DMS 273 treated with DMSO at 0.1 percent for 48 hours (cell line): ENCODE measurements at regions not wholly inside any gene's neighbourhood (a gene's known extent, or its start where the extent isn't known, plus 50 kb on each side); places are given as distances from the start of the nearest gene placed in this dataset.

Experiments used
- DNase-seq: peaks from one replicate; lab custom pipeline; 2025; lab: John Stamatoyannopoulos, UW

DNA sequence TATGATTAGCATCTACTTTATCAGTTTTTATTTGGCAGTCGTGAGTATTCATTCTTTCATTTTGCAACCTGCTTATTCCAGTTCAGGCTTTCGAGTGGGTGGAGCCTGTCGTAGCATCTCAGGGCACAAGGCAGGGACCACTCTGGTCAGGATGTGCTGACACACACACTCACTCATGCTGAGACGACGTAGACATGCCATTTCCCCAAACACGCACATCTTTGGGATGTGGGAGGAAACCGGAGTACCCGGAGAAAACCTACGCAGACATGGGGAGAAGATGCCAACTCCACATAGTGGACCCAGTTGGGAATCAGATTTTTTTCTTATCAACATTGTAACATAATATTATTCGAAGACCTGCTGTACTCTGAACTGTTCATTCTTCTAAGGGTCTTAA lies 756.5 kb upstream of the RBFOX1 start:
- no peak for DNase-seq

DNA sequence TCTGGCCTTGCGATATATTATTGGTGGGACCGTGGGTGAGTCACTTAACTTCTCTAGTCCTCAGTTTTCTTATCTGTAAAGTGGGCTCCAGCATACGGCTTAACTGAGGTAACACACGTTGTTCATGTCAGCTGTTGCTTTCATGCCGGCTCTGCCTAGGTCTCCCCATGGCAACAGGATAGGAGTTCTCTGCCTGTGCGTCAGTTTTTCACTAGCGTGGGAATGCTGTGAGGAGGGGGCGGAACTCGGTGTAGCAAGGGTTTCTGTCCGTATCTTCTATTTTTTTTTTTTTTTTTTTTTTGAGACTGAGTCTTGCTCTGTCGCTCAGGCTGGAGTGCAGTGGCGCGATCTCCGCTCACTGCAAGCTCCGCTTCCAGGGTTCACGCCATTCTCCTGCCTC lies 758.5 kb upstream of the RBFOX1 start:
- DNase-seq: no peak

DNA sequence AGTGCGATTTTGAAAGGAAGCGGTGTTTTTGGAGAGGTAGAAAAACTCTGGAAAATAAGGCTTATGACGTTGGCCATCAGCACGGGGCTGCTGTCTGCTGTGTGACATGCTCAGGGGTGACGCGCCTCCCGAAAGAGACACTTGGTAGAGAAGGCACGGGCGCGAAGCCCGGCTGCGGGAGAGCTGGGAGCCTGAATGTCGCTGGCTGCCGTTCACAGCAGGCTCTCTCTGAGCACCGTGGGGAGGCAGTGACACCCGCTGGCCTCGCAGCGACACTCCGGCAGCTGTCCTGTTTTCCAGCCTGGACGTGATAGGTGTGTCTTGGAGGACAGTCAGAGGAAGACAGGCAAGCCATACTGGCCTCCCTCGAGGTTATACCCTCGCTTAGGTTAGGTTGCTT lies 759.1 kb upstream of the RBFOX1 start:
- no peak for DNase-seq

DNA sequence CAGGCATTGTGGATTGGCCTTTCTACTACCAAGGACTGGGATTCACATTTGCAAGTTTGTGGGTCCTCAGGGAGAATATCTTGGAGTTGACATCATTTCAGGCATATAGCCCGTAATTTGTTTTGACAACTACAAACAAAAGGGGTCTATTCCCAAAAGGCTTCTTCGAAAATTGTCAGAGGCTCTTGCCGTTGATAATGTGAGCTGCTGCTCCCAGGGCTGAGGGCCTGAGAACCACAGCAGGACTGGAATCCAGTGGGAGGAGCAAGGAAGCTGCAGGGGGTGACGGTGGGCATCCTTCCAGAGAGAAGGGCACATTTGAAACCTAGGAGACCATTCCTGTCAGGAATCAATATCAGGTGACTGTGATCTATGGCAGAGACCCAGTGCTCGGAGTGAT lies 761.6 kb upstream of the RBFOX1 start:
- DNase-seq: no peak

DNA sequence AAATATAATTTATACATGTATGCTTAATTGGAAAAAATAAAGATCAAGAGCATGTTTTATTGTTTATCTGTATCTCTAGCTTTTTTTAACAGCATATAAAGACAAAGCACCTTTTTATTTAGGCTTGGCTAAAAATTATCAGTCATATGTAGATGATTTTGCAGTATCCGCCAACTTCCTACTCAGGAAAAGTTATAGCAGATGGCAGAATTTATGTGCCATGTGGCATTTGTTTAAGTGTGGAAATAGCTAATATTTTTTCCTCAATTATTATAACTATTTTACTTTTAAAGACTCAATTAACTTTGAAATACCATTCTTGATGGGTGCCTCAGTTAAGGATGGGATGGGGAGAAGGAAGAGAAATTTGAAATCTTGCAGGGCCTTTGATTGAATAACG lies 762.1 kb upstream of the RBFOX1 start:
- no peak for DNase-seq

DNA sequence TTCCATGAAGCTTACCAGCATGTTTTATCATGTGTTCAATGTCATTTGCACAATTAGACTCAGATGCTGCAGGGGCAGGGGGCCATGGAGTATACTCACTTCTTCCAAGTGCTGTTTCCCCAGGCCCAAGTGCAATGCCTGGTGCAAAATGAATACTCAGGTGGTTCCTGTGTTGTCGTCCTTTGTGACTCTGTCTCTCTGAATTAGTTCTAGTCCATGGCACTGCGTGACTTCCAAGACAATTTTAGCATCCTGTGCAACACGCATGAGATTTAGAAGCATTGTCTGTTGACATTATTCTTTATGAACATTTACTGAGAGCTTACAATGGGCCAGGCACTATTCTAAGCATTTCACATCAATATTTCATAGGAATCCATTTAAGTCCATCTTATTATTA lies 769.7 kb upstream of the RBFOX1 start:
- DNase-seq: no peak

DNA sequence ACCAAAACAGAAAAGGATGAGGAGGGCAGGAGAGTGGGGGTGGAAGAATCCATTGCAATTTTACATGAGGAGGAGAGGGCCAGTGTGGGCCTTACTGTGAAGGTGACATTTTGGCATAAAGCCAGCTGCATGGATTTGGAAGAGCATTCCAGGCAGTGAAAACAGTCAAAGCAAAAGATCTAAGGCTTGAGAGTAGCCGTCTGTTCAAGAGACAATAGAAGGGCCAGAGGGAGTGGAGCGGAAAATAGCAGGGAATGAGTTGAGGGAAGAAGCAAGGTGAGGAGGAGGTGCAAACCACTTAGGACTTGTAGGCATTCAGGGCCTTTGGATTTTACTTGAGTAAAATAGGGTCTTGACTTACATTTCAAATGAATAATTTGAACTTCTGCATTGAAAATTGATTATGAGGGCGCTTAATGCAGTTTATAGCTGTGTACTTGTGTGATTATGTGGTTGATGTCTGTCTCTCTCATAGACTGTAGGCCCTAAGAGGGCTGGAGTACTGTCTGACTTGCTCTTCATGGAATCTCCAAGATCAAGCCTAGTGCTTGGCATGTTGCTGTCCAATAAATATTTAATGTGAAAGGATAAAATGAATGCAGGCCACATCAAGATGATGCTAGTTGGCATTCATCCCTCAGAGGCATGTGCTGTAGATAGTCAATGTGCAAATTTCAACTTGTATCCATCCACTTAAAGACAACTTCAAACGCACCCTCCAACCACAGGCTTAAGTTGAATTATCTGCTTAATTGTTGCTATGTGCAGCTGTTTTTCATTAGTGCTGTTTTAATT lies 772.1 kb upstream of the RBFOX1 start:
- no peak for DNase-seq

DNA sequence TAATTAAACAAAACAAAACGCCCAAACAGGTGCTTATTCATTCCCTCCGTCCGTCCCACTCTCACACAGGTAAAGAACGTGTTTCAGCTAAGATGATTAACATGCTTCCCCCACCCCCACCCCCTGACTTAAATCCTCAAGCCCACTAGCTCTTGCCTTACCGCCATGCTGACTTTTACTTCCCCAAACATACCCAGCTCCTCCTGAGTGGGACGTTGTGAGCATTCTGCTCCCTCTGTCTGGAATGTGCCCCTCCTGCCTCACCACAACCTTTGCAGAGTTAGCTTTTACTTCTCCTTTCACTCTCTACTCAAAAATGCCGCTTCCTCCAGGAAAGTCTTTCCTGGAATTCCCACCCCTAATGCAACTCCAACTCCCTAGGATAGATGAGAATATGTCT lies 774.0 kb upstream of the RBFOX1 start:
- no peak for DNase-seq

DNA sequence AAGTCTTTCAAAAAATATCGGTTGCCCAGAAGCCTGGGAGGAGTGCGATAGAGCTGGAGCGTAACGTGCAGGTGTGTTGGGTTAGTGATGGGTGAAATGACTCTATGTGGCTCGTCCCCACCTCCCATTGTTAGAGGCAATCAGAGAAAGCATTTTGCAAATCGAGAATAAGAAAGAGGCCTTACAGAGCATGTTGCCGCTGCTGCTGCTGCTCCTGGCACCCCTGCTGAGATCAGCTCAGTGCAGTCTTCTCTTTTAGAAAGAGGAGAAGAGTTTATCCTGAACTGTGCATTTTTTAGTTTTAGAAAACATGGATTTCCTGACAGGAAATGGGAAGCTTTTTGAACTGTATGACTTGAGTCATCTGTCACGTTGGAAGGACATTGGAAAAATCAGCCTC lies 774.5 kb upstream of the RBFOX1 start:
- no peak for DNase-seq

DNA sequence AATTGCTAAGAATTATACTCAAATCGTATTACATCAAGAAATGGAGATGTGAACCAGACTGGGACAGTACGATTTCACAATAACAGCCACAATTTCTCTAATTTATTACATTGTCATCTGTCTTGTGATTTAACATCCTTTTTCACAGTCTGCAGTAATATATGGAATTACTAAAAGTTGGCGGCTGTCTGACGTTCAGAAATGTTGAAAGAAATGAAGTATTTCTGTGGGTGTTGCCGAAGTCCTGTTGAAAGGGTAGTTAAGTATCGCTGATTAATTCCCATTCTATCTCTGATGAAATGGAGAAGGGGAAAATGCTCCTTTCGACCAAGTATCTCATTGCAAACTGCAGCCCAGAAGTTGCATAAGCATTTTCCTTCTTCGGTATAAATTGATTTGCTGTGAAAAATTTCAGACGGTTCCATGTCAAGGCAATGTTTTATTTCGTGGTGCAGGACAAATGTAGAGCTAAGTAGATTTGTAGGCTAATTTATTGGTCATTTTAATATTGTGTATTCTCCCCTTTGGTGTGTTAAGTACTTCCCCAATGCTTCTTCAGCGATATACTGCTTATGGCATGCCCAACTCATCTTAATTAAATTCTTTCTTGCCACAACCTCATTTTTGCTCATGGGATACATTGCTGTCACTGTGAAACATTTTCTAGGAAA lies 775.2 kb upstream of the RBFOX1 start:
- no peak for DNase-seq

DNA sequence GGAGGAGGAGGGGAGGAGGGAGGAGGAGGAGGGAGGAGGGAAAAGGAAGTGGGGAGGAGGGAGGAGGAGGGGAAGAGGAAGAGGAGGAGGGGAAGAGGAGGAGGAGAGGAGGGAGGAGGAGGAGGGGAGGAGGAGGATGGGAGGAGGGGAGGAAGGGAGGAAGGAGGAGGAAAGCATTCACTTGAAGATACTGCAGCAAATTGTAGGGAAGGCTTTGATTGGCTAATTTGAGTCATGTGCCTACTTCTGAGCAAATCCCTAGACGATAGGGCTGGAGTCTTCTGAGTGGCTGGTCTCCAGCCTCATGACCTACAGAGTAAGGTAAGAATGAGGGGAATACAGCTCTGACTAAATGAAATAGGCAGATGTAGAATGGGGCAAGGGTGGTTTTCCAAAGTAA lies 783.2 kb upstream of the RBFOX1 start:
- DNase-seq: no peak

DNA sequence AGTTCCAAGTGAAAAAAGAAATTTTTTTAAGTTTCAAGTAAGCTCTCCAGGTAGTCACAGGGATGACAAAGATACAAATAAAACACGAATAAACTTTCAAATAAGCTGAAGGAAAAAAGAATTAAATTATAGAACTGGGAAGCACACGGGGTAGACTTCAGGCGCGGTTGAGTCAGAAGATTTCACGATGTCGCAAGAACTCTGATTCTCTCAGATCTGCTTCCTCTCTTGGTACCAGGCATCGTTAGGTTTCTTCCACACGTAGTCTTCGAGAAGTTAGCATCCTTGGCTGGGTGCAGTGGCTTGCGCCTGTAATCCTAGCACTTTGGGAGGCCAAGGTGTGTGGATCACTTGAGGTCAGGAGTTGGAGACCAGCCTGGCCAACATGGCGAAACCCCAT lies 784.1 kb upstream of the RBFOX1 start:
- no peak for DNase-seq

DNA sequence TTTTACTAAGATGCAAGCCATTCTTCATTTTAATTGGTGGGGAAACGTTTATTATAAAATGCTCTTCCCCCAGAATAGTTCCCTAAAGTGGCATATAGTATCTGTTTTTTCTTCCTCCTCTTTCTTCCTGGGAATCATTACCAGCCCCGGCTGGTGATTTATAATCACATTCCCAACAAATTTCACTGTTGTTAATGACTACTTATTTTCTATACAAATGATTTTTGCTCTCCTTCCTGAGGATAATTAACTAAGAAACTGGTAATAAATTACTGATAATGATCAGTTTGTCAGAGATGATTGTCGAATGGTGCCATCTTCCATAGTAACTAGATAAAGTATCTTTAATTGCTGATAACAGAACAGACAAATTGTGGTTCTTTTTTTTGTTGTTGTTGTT lies 785.5 kb upstream of the RBFOX1 start:
- no peak for DNase-seq

DNA sequence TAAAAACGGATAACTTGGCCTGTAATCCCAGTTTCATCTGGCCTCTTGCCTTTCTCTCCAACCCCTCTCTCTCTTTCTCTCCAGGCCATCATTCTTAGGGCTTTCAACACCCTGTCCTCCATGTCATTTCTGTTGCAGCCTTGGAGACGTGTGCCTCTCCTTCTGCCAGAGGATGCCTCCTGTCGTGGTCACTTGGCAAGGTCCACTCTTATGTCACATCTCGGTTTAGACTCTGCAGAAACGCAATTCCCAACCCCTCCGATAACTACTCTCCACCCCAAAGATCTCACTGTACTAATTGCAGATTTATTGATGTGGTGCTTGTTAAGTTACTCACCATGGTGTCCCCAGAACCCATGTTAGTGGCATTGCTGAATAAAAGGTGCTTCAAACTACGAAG lies 787.3 kb upstream of the RBFOX1 start:
- DNase-seq: no peak

DNA sequence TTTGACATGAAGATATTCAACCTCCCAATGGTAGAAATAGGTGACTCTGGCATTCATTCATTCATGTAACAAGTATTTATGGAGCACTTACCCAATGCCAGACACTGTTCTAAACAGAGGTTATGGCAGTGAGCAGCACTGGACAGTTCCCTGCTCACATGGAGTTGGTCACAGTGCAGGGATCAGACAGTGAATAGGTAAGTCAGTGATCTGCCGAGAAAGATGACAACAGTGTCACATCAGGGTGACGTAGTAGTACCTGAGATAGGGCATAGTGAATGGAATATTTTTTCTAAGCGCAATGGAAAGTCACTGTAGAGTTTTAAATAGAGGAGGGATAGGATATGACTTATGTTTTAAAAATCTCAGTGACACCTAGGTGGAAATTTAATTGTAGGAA lies 791.4 kb upstream of the RBFOX1 start:
- no peak for DNase-seq

DNA sequence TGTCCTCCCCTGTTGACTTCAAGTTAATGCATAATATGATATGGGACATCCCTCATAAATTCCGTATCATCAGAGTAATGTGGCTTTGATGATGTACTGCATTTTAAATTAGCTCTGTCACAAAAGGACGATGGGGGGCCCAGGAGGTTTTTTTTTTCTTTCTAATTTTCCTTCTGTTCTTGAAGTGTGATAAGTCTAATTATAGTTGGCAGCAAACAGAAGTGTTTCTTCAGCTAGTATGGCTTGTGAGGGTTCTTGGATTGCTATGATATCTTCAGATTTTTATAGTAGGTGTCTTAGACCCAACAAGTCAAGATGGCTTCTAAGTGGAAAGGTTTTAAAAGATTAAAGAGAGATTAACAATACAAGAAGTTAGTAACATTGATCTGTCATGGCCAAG lies 796.2 kb upstream of the RBFOX1 start:
- DNase-seq: no peak

DNA sequence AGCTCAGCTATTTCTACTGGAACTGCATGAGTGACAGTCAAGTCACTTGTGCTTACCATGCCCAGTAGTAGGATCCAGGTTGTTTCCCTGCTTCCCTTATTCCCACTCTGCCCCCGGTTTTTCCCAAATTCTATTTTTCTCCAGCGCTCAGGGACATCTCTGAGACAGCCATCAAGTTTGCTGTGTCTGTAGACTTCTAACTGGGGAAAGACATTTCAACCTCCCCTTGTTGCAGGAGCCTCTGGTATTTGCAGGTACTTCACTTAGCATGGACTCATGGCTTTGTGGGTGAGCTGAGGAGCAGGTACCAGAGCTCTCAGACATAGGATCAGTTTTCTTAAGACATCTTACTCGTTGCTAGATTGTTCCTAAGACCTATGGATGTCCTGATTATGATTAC lies 801.6 kb upstream of the RBFOX1 start:
- no peak for DNase-seq

DNA sequence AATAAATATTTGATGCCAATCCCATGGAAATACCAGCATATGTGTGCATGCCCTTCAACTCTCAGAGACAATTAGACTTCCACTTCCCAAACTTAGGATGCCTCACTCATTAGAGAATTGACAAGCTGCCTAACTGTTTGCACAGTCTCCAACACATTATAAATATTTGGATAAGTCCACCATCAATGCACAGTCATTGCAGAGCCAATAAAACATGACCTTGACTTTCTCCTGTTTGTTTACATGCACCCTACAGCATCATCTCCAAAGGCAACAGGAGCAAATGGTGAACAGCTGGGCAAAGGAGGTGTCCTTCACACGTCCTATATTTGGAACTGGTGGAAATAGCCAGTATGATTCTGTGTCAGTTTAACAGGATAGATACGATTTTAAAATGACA lies 804.4 kb upstream of the RBFOX1 start:
- no peak for DNase-seq

DNA sequence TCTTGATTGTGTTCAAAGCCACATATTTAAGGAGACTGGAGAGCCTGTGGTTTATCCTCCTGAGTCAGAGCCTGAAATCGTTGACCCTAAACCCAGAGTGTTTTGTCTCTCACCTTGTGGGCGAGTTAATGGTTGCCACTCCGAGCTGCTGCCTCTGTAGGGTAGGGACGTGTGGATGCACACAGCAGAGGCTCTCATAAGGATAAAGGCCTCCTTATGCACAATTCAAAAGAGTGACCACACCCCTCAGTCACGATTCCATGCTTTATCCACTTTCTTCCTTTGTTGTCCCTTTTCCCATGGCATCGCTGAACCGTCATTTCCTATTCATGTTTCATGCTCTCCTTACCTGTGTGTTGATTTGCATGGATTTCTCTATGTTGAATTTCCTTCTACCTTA lies 805.0 kb upstream of the RBFOX1 start:
- DNase-seq: no peak

DNA sequence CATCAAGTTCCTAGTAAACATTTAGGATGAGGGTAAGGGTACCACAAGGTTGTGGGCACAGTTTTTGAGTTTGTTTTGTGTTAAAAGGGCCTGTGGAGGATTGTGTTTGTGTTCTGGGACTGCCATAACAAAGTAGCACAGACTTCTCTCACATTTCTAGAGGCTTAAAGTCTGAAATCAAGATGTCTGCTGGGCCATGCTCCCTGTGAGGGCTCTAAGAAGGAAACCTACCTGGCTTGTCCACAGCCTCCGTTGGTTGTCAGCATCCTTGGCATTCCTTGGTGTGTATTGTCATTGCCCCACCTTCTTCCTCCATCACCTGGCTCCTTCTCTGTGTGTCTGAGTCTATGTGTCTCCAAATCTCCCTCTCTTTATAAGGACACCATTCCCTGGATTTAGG lies 808.1 kb upstream of the RBFOX1 start:
- no peak for DNase-seq

DNA sequence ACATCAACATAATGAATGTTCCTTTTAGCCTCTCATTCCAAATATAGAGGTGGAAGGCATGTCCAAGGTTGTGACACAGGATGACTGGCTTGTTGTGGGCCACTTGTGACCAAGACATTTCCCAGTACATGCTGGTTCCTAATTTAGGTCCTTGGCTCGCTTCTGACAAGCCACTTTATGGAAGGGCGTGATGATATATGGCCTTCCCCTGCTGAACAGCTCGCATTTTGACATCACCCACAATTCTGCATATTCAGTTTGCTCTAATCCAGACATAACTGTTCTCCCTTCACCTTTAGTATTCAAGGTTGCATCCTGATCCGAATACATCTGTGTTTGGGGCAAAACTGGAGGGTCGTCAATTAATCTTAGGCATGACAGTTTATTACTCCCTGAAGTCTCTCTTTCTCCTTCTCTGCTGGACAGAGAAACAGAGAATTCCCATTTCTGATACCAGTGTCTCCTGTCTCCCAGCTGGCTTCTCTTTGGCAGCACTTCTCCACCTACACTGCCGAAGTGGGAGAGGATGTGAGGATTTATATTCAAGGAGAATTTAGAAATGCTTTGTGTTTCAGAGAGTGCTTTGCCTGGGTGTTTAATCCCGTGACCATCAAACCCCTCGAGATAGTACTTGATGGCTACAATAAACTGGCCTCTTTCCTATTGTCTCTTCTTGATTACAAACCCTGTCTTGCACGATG lies 815.5 kb upstream of the RBFOX1 start:
- DNase-seq: no peak

DNA sequence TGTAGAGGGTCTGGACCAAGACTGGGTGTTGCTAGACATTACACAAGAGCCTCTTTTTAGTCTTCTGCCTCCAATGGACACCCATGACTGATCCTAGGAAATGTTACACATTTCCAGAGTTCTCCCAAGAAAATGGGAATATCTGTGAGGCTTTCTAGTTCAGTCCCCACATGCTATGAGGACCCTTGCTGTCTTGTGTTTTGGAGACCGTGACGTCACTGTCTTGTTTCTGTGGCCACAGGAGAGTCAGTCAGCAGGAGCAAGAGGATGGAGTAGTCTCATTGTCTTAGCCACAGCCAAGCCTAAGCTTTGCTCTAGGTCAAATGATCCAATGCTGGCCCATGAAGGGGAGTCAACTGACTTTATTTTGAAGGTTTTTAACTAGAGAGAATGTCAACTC lies 820.1 kb upstream of the RBFOX1 start:
- DNase-seq: no peak

DNA sequence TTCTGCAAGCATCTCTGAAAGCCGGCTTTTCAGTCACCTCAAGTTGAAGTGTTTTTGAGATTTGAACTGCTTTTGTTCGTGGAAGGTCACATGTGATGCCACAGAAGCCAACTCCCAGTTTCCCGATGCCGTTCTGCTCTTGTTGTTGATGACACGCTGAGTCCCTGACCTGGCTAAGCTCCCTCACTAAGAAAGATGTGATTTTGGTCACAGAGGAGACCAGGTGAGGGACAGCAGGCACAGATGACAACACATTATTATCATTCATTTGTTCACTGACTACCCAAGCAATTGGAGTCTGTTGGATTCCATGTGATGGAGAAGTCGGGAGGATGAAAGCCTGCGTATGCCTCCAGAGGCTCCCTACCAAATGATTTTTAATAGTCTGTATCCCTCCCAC lies 822.4 kb upstream of the RBFOX1 start:
- no peak for DNase-seq
